ENCODE measurements at regions not wholly inside any gene's neighbourhood (a gene's known extent, or its start where the extent isn't known, plus 50 kb on each side); places are given as distances from the start of the nearest gene placed in this dataset.

DNA sequence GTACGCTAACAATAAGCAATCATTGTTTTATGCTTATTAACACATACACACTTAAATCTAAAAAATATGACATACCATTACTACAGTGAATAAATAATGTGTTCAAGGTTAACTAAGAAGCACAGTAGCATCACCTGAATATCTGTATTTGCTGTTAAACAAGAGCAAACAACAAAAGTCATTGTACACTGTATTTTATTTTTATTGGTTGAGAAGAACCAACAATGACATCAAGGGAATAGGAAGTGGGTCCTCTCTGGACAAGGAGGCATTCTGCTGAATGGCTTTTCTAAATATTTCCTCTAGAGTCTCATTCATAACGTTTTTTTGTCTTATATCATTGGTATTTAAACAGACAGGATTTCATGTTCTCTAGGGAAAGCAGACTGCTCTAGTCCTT is 460.4 kb downstream of the CDH9 start:
- intact Hi-C loops (cut with micrococcal nuclease): no loop called here
- POLR2A ChIA-PET: no interaction called here
- H3K27me3 Mint-ChIP-seq: no peaks in the 10 kb centered on the region
- DNase-seq: no peak
- CTCF ChIA-PET: no interaction called here
- H3K4me1 Mint-ChIP-seq (ENCODE audit: low read depth): no peaks in the 10 kb centered on the region
- H3K27ac Mint-ChIP-seq: no peak overlapping the region
- no peak overlapping the region for H3K4me3 Mint-ChIP-seq
- H3K9me3 Mint-ChIP-seq: peaks cover 21% of the 10 kb centered on the region
- no peaks in the 10 kb centered on the region for H3K36me3 Mint-ChIP-seq

DNA sequence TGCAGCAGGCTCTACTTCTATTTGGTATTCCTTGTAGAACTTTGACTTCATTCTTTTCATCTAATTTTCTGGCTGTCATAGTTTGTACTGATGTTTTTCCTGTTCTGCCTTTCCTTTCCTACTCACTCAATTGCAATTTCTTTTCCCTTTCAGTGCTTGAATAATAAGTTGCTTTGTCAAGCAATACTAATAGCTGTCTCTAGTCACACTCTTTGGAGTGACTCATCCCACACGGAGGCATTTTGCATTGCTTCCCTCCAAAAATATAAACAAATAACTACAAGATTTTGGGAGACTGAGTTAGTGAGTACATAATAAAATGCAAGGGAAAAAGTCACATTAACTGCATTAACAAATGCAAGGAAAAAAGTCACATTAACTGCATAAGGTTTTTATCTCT is 465.9 kb downstream of the CDH9 start:
- Mint-ChIP-seq H3K9me3 (peaks cover 14% of the 10 kb centered on the region), H3K27me3 (no peaks in the 10 kb centered on the region), H3K27ac (no peak overlapping the region), H3K36me3 (no peaks in the 10 kb centered on the region), H3K4me1 (ENCODE audit: low read depth) (no peaks in the 10 kb centered on the region), H3K4me3 (no peak overlapping the region)
- intact Hi-C loops (cut with micrococcal nuclease): no loop called here
- POLR2A ChIA-PET: no interaction called here
- DNase-seq: no peak
- CTCF ChIA-PET: no interaction called here

DNA sequence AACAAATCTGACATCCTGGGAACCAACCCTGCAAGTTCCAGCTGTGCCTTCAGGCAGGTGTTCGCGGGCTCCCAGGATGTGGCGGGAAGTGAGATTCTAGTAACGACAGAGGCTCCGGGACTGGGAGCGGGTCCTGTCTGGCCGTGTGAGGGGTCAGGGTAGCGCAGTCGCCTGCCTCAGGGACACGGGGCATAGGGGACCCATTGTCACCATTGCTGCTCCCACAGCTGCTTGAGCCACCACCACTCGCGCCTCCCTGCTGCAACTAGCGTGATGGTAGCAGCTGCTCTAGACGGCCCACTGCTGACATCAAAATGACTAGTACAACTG is 468.5 kb downstream of the CDH9 start:
- H3K9me3 Mint-ChIP-seq: peaks cover 20% of the 10 kb centered on the region
- no peaks in the 10 kb centered on the region for H3K27me3 Mint-ChIP-seq
- no peak for DNase-seq
- H3K27ac Mint-ChIP-seq: no peak overlapping the region
- no peak overlapping the region for H3K4me3 Mint-ChIP-seq
- no peaks in the 10 kb centered on the region for H3K4me1 Mint-ChIP-seq (ENCODE audit: low read depth)
- H3K36me3 Mint-ChIP-seq: no peaks in the 10 kb centered on the region
- ChIA-PET POLR2A (no interaction called here), CTCF (no interaction called here)
- intact Hi-C loops (cut with micrococcal nuclease): no loop called here

DNA sequence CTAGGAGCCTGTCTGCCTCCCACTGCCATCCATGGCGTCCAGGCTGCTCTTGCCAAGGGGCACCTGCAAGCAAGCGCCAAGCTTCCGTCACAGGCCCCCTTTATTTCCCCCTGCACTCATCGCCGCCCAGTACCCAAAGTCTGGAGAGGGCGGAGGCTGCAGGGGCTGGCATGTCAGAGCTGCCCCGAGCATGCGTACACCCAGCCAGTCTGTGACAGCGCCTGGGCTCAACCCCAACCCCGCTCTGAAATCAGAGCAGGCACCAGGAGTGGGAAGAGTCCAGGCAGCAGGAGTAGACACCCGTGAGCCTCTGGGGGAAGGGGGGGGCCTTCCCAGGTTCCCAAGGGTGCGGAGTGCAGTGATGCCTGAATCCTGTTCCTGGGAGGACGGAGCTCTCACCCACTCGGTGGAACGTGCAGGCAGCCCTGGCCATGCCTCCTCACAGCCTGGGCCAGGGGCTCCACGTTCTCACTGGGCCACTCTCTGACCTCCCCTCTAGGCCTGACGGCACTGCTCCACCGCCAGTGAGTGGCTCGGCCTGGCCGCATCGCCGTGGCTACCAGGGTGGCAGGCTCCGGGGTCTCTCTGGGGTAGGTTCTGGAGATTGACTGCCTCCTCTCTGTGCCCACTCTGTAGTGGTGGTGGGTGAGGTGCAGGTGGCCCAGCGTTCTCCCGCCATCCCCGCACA is 469.0 kb downstream of the CDH9 start:
- CTCF ChIA-PET: no interaction called here
- H3K27ac Mint-ChIP-seq: no peak overlapping the region
- H3K4me1 Mint-ChIP-seq (ENCODE audit: low read depth): no peaks in the 10 kb centered on the region
- H3K36me3 Mint-ChIP-seq: no peaks in the 10 kb centered on the region
- no peak for DNase-seq
- H3K4me3 Mint-ChIP-seq: no peak overlapping the region
- POLR2A ChIA-PET: no interaction called here
- H3K27me3 Mint-ChIP-seq: no peaks in the 10 kb centered on the region
- peaks cover 18% of the 10 kb centered on the region for H3K9me3 Mint-ChIP-seq
- intact Hi-C loops (cut with micrococcal nuclease): no loop called here

DNA sequence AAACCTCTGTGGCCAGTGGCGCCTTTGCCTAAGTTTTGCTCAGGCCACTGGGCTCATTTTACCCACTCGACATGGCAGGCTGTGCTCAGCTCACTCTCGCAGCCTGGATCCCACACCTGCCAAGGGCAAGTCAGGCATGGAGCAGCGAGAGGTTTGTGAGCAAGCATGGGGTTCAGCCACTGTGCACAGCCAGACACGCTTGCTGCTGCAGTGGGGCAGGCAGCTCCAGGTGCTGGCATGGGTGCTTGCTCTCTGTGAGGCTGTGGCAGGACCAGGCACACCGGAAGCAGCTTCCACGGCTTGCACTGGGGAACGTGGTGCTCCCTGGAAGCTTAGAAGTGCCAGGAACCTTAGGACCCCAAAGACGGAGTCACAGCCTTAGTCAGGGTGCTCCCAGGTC is 470.1 kb downstream of the CDH9 start:
- Mint-ChIP-seq H3K36me3 (no peaks in the 10 kb centered on the region), H3K9me3 (peaks cover 21% of the 10 kb centered on the region), H3K27ac (no peak overlapping the region), H3K4me1 (ENCODE audit: low read depth) (no peaks in the 10 kb centered on the region), H3K4me3 (no peak overlapping the region), H3K27me3 (no peaks in the 10 kb centered on the region)
- DNase-seq: no peak
- intact Hi-C loops (cut with micrococcal nuclease): no loop called here
- ChIA-PET POLR2A (no interaction called here), CTCF (no interaction called here)

DNA sequence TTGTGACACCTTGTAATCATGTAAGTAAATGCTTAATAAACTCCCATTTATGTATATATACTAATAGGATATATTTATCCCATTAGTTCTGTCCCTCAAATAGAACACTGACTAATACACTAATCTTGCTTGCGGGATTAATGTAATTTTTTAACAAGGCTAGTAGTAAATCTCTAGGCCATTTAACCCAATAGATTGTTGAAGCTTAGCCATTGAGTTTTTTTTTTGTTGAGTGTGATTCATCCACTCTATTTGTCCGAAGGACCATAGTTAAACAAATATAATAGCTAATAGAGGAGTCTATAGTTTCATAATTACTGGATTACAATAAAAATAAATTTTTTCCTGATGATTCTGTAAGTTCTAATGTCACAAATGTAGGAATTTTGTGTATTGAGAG is 474.4 kb downstream of the CDH9 start:
- H3K4me3 Mint-ChIP-seq: no peak overlapping the region
- ChIA-PET POLR2A (no interaction called here), CTCF (no interaction called here)
- DNase-seq: no peak
- no peaks in the 10 kb centered on the region for H3K4me1 Mint-ChIP-seq (ENCODE audit: low read depth)
- intact Hi-C loops (cut with micrococcal nuclease): no loop called here
- H3K27ac Mint-ChIP-seq: no peak overlapping the region
- peaks cover 26% of the 10 kb centered on the region for H3K9me3 Mint-ChIP-seq
- H3K36me3 Mint-ChIP-seq: no peaks in the 10 kb centered on the region
- no peaks in the 10 kb centered on the region for H3K27me3 Mint-ChIP-seq

DNA sequence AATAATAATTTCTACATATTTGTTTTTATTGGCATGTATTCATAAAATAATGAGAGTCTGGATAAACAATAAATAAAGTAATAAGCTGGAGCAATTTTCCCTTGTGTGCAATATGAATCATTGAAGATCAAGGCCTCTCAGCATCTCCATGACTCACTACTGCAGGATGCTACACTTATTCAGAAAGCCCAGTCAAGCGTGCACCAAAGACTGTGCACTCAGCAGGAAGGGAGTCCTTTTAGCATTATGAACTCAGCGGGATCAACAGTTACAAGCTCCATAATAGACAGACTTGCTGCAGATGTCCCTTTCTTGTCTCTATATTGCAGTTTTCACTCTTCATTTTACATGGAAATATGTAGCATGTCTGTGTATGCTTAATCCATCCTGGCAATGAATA is 485.3 kb downstream of the CDH9 start:
- H3K36me3 Mint-ChIP-seq: no peaks in the 10 kb centered on the region

DNA sequence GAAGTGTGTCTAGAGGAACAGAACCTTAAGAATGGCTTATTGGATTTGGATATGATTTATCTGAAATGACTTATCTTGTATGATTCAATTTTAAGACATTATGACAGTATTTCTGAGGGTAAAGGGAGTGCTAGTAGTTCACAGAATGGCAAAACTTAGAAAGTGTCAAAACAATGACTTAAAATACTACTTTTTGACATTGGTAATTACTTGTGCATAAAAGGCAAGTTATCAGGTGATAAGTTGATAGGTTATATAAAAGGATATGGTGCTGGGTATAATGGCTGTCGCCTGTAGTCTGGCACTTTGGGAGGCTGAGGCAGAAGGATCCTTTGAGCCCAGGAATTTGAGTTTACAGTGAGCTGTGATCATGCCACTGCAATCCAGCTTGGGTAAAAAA is 494.4 kb downstream of the CDH9 start:
- Mint-ChIP-seq H3K4me3 (no peak overlapping the region), H3K9me3 (peaks cover 28% of the 10 kb centered on the region), H3K27me3 (no peaks in the 10 kb centered on the region), H3K27ac (no peak overlapping the region), H3K4me1 (ENCODE audit: low read depth) (no peaks in the 10 kb centered on the region), H3K36me3 (no peaks in the 10 kb centered on the region)
- no peak for DNase-seq
- POLR2A ChIA-PET: no interaction called here
- intact Hi-C loops (cut with micrococcal nuclease): no loop called here
- CTCF ChIA-PET: no interaction called here

More for the DNA sequence above, 485.3 kb downstream of the CDH9 start:
- no peaks in the 10 kb centered on the region for H3K4me1 Mint-ChIP-seq (ENCODE audit: low read depth)
- intact Hi-C loops (cut with micrococcal nuclease): no loop called here
- no peak overlapping the region for H3K27ac Mint-ChIP-seq
- H3K27me3 Mint-ChIP-seq: no peaks in the 10 kb centered on the region
- peaks cover 17% of the 10 kb centered on the region for H3K9me3 Mint-ChIP-seq
- ChIA-PET CTCF (no interaction called here), POLR2A (no interaction called here)
- no peak overlapping the region for H3K4me3 Mint-ChIP-seq
- no peak for DNase-seq

DNA sequence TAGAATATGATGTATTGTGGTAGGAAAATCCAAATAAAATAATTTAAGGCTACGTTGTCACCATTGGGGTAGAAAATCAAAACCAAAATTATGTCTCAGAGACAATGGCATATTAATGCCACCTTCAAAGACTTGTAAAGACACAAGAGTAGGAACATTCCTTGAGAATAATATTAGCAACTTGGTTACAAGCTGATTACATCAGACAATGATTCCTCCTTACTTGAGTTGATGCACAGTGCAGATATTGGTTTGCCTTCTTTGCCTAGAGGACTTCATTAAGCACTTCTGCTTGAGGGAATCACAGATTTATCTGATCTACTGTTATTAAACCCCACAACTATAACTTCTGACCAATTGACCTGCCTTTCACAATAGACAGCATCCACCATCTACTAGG is 500.2 kb downstream of the CDH9 start:
- H3K36me3 Mint-ChIP-seq: no peaks in the 10 kb centered on the region

DNA sequence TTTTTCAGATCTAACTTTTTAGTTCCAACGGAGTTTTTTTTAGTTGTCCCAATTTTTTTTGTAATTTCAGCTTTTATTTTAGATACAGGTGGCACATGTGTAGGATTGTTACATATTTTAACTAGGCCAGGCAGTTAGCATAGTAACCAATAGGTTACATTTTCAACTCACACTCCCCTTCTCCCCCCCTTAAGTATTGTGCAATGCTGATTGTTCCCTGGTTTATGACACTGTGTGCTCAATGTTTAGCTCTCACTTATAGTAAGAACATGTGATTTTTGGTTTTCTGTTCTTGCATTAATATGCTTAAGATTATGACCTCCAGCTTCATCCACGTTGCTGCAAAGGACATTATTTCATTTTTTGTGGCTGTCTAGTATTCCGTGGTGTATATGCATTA is 503.2 kb downstream of the CDH9 start:
- intact Hi-C loops (cut with micrococcal nuclease): no loop called here
- no peak overlapping the region for H3K4me3 Mint-ChIP-seq
- no peak overlapping the region for H3K27ac Mint-ChIP-seq
- H3K4me1 Mint-ChIP-seq (ENCODE audit: low read depth): no peaks in the 10 kb centered on the region
- POLR2A ChIA-PET: no interaction called here
- DNase-seq: no peak
- no peaks in the 10 kb centered on the region for H3K36me3 Mint-ChIP-seq
- H3K9me3 Mint-ChIP-seq: peaks cover 22% of the 10 kb centered on the region
- H3K27me3 Mint-ChIP-seq: no peaks in the 10 kb centered on the region
- CTCF ChIA-PET: no interaction called here

More for the DNA sequence above, 500.2 kb downstream of the CDH9 start:
- intact Hi-C loops (cut with micrococcal nuclease): no loop called here
- Mint-ChIP-seq H3K27ac (no peak overlapping the region), H3K9me3 (peaks cover 25% of the 10 kb centered on the region), H3K27me3 (no peaks in the 10 kb centered on the region), H3K4me1 (ENCODE audit: low read depth) (no peaks in the 10 kb centered on the region), H3K4me3 (no peak overlapping the region)
- DNase-seq: no peak
- ChIA-PET POLR2A (no interaction called here), CTCF (no interaction called here)

DNA sequence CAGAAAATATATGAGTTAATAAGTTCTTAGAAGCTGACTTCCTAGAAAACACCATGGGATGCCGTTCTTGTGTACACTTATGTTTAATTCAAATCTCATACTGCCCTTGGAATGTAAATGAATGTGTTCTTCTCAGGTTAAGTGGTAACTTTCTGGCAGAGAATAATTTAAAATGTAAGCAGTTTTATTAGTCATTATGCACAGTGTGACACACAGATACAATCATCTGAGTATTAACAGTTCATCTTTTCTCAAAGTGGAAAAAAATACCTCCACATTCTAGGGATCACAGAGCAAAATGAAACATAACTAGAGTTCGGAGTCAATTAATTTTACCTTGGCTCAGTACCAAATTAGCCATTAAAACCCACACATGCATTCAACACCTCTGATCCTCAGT is 508.1 kb downstream of the CDH9 start:
- no peaks in the 10 kb centered on the region for H3K36me3 Mint-ChIP-seq
- H3K4me1 Mint-ChIP-seq (ENCODE audit: low read depth): no peaks in the 10 kb centered on the region
- H3K9me3 Mint-ChIP-seq: peaks cover 20% of the 10 kb centered on the region
- H3K27ac Mint-ChIP-seq: no peak overlapping the region
- no peaks in the 10 kb centered on the region for H3K27me3 Mint-ChIP-seq
- intact Hi-C loops (cut with micrococcal nuclease): no loop called here
- ChIA-PET POLR2A (no interaction called here), CTCF (no interaction called here)
- H3K4me3 Mint-ChIP-seq: no peak overlapping the region
- DNase-seq: no peak

DNA sequence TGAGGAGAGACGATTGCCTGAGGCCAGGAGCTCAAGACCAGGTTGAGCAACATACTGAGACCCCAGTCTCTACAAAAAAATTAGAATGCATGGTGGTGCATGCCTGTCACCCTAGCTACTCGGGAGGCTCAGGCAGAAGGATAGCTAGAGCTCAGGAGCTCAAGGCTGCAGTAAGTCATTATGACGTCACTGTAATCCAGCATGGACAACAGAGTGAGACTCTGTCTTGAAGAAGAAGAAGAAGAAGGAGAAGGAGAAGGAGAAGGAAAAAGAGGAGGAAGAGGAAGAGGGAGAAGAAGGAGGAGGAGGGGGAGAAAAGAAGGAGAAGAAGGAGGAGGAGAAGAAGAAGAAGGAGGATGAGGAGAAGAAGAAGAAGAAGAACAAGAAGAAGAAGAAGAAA is 519.1 kb downstream of the CDH9 start:
- Mint-ChIP-seq H3K27me3 (no peaks in the 10 kb centered on the region), H3K27ac (no peak overlapping the region), H3K4me1 (ENCODE audit: low read depth) (no peaks in the 10 kb centered on the region), H3K9me3 (peaks cover 8% of the 10 kb centered on the region), H3K4me3 (no peak overlapping the region), H3K36me3 (no peaks in the 10 kb centered on the region)
- POLR2A ChIA-PET: no interaction called here
- CTCF ChIA-PET: no interaction called here
- DNase-seq: no peak
- intact Hi-C loops (cut with micrococcal nuclease): no loop called here

DNA sequence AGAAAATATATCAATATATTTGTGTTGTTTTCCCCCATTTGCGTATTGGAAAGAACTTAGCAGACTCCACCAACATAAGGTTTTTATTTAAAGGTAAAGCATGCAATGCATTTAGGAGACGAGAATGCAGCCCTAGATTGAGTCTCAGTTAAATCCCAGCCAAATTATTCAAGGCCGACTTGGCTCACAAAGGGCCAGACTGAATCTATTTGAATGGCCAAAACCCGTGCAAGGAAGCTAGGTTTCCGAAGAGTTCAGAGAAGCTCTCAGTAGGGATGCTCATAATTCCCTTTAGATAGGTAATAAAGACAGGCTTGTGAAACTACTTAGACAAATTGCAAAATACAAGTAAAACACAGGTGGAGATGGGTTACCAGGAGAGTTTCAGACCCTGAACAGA is 520.3 kb downstream of the CDH9 start:
- CTCF ChIA-PET: no interaction called here
- intact Hi-C loops (cut with micrococcal nuclease): no loop called here
- H3K36me3 Mint-ChIP-seq: no peaks in the 10 kb centered on the region
- no peak overlapping the region for H3K4me3 Mint-ChIP-seq
- DNase-seq: no peak
- POLR2A ChIA-PET: no interaction called here
- H3K4me1 Mint-ChIP-seq (ENCODE audit: low read depth): no peaks in the 10 kb centered on the region
- H3K9me3 Mint-ChIP-seq: peaks cover 7% of the 10 kb centered on the region
- no peaks in the 10 kb centered on the region for H3K27me3 Mint-ChIP-seq
- no peak overlapping the region for H3K27ac Mint-ChIP-seq

DNA sequence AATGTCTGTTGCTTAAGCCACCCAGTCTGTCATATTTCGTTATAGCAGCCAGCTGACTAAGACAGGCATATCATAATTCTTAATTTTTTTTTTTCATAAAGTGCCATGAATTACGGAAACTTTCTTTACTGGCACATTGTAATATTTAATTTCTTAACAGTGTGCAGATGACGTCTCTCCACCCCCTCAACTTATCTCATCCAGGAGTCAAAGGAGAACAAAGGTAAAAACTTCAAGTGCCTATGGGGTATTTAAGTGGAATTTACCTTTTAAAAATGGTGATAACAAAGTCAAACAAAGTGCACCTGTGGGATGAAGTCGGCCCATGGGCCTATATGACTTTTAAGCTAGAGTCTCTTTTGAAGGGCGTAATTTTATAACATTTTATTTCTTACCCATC is 539.4 kb downstream of the CDH9 start:
- no peaks in the 10 kb centered on the region for H3K4me1 Mint-ChIP-seq (ENCODE audit: low read depth)
- H3K27me3 Mint-ChIP-seq: no peaks in the 10 kb centered on the region
- no peak overlapping the region for H3K4me3 Mint-ChIP-seq
- H3K27ac Mint-ChIP-seq: no peak overlapping the region
- ChIA-PET CTCF (no interaction called here), POLR2A (no interaction called here)
- no peak for DNase-seq
- peaks cover 10% of the 10 kb centered on the region for H3K9me3 Mint-ChIP-seq
- intact Hi-C loops (cut with micrococcal nuclease): no loop called here
- H3K36me3 Mint-ChIP-seq: no peaks in the 10 kb centered on the region

Measured in activated CD4-positive, alpha-beta memory T cell treated with anti-CD3 and anti-CD28 coated beads for 36 hours (primary cell).